ENCODE measurements at regions not wholly inside any gene's neighbourhood (a gene's known extent, or its start where the extent isn't known, plus 50 kb on each side); places are given as distances from the start of the nearest gene placed in this dataset.

GRCh38 chr12:72746048-72746447, 473.9 kb downstream of the TRHDE start:
- no peak for TF ChIP-seq CTCF (IDR thresholded peaks at IDR 0.05; ENCODE audit: poor library complexity, severe bottlenecking)
- no peak for TF ChIP-seq POLR2AphosphoS5 (IDR thresholded peaks at IDR 0.05)
- TF ChIP-seq EP300 (conservative IDR thresholded peaks at IDR 0.05; ENCODE audit: poor library complexity, severe bottlenecking): no peak
- TF ChIP-seq EZH2 (IDR thresholded peaks at IDR 0.05; ENCODE audit: borderline replicate concordance, insufficient read depth, low read length, poor library complexity, severe bottlenecking): no peak

Data from neural cell (in vitro differentiated cells).